Hepatocyte (in vitro differentiated cells): ENCODE measurements at regions not wholly inside any gene's neighbourhood (a gene's known extent, or its start where the extent isn't known, plus 50 kb on each side); places are given as distances from the start of the nearest gene placed in this dataset.

ENCODE experiments used
- DNase-seq: peaks from one replicate; pipeline ENCODE4 v3.0.0-alpha.2; 2016; ENCODE audit warnings: low spot score
- H2AFZ ChIP-seq: fragments of 200-600 bp; sonication (generic); 2 replicates; pipeline ENCODE4 v1.6.0; 2016; ENCODE audit warnings: antibody characterized with exemption, mild to moderate bottlenecking
- H3K27ac ChIP-seq: fragments of 200-600 bp; sonication (generic); 2 replicates; pipeline ENCODE4 v1.5.1; 2016; ENCODE audit warnings: mild to moderate bottlenecking
- H3K27me3 ChIP-seq: fragments of 200-600 bp; sonication (generic); 2 replicates; pipeline ENCODE4 v1.6.1; 2016
- H3K36me3 ChIP-seq: fragments of 200-600 bp; sonication (generic); replicated peaks from 2 replicates; pipeline ENCODE4 v1.5.1; 2016; ENCODE audit warnings: low read depth; ENCODE audit not compliant: insufficient read depth
- H3K4me1 ChIP-seq: fragments of 200-600 bp; sonication (generic); 2 replicates; pipeline ENCODE4 v1.5.1; 2016; ENCODE audit warnings: mild to moderate bottlenecking, moderate library complexity; ENCODE audit not compliant: insufficient read depth
- H3K4me2 ChIP-seq: fragments of 200-600 bp; sonication (generic); 2 replicates; pipeline ENCODE4 v1.6.0; 2016
- H3K4me3 ChIP-seq: fragments of 200-600 bp; sonication (generic); 2 replicates; pipeline ENCODE4 v1.5.1; 2016; ENCODE audit warnings: mild to moderate bottlenecking
- H3K79me2 ChIP-seq: fragments of 200-600 bp; sonication (generic); 2 replicates; pipeline ENCODE4 v1.6.0; 2017; ENCODE audit warnings: mild to moderate bottlenecking
- H3K9me2 ChIP-seq: fragments of 200-600 bp; sonication (generic); replicated peaks from 2 replicates; pipeline ENCODE4 v1.6.0; 2017; ENCODE audit warnings: mild to moderate bottlenecking; ENCODE audit not compliant: insufficient read depth
- H3K9me3 ChIP-seq: fragments of 200-600 bp; sonication (generic); 2 replicates; pipeline ENCODE4 v1.5.1; 2016; ENCODE audit warnings: low read depth, mild to moderate bottlenecking
- H4K20me1 ChIP-seq: fragments of 200-600 bp; sonication (generic); 2 replicates; pipeline ENCODE4 v1.6.0; 2016; ENCODE audit warnings: mild to moderate bottlenecking; ENCODE audit not compliant: insufficient read depth, poor library complexity, severe bottlenecking
- CTCF ChIP-seq: fragments of 200-600 bp; sonication (generic); IDR thresholded peaks from 2 replicates; pipeline ENCODE4 v1.5.1; 2016; ENCODE audit warnings: antibody characterized with exemption, mild to moderate bottlenecking; ENCODE audit not compliant: poor library complexity
- EZH2 ChIP-seq: fragments of 200-600 bp; sonication (generic); IDR thresholded peaks from 2 replicates; pipeline ENCODE4 v1.6.1; 2016; ENCODE audit warnings: antibody characterized with exemption, mild to moderate bottlenecking, borderline replicate concordance
- EZH2phosphoT487 ChIP-seq: fragments of 200-600 bp; sonication (generic); IDR thresholded peaks from one replicate; pipeline ENCODE4 v1.6.1; 2018; ENCODE audit warnings: antibody characterized with exemption, mild to moderate bottlenecking, low read depth, moderate library complexity; ENCODE audit not compliant: unreplicated experiment, severe bottlenecking
- WGBS: methylation state at CpG from one replicate; pipeline ENCODE4 v1.1.6; 2016; ENCODE audit warnings: low lambda C conversion rate; ENCODE audit errors: missing lambda C conversion rate; 5-methylcytosine and 5-hydroxymethylcytosine counted together

GRCh38 chr9:78756813-78757510 is 460.0 kb downstream of the PSAT1 start:
- 87% methylated on average over 7 of the region's 7 CpGs for WGBS
- Histone ChIP-seq H2AFZ (no peak overlapping the region), H3K9me3 (no peaks in the 10 kb centered on the region), H3K4me3 (no peak overlapping the region), H3K27me3 (no peaks in the 10 kb centered on the region), H4K20me1 (no peaks in the 10 kb centered on the region), H3K79me2 (no peaks in the 10 kb centered on the region), H3K9me2 (no peaks in the 10 kb centered on the region), H3K27ac (no peak overlapping the region), H3K4me2 (no peak overlapping the region), H3K36me3 (no peaks in the 10 kb centered on the region), H3K4me1 (no peaks in the 10 kb centered on the region)
- DNase-seq, result no peak
- no peak for TF ChIP-seq CTCF

GRCh38 chr9:78763424-78763823 is 466.5 kb downstream of the PSAT1 start:
- H3K4me1 ChIP-seq, result no peaks in the 10 kb centered on the region
- H2AFZ ChIP-seq, result no peak overlapping the region
- H4K20me1 ChIP-seq, result no peaks in the 10 kb centered on the region
- H3K9me2 ChIP-seq, result no peaks in the 10 kb centered on the region
- no peaks in the 10 kb centered on the region for H3K36me3 ChIP-seq
- DNase-seq, result no peak
- no peak overlapping the region for H3K4me3 ChIP-seq
- no peak overlapping the region for H3K4me2 ChIP-seq
- H3K79me2 ChIP-seq, result no peaks in the 10 kb centered on the region
- WGBS, result 100% methylated on average over 4 of the region's 4 CpGs
- no peaks in the 10 kb centered on the region for H3K9me3 ChIP-seq
- no peak overlapping the region for H3K27ac ChIP-seq
- H3K27me3 ChIP-seq, result no peaks in the 10 kb centered on the region
- no peak for TF ChIP-seq CTCF
- no peak for TF ChIP-seq EZH2
- no peak for TF ChIP-seq EZH2phosphoT487

- TF ChIP-seq EZH2 (no peak), CTCF (no peak), EZH2phosphoT487 (no peak)
- 93% methylated on average over 4 of the region's 4 CpGs for WGBS
- H3K9me2 ChIP-seq, result no peaks in the 10 kb centered on the region
- H3K79me2 ChIP-seq, result no peaks in the 10 kb centered on the region
- no peak overlapping the region for H3K27ac ChIP-seq
- no peak overlapping the region for H3K4me3 ChIP-seq
- H3K4me2 ChIP-seq, result no peak overlapping the region
- no peak overlapping the region for H2AFZ ChIP-seq
- no peaks in the 10 kb centered on the region for H4K20me1 ChIP-seq
- no peaks in the 10 kb centered on the region for H3K27me3 ChIP-seq
- H3K4me1 ChIP-seq, result no peaks in the 10 kb centered on the region
- DNase-seq, result no peak
- no peaks in the 10 kb centered on the region for H3K9me3 ChIP-seq
- no peaks in the 10 kb centered on the region for H3K36me3 ChIP-seq
Measured at GRCh38 chr9:78765861-78766260, 468.9 kb downstream of the PSAT1 start.

GRCh38 chr9:78767490-78767889 is 470.6 kb downstream of the PSAT1 start:
- no peak overlapping the region for H2AFZ ChIP-seq

More at GRCh38 chr9:78767490-78767889, 470.6 kb downstream of the PSAT1 start:
- WGBS, result 84% methylated on average over 7 of the region's 7 CpGs
- H3K4me1 ChIP-seq, result no peaks in the 10 kb centered on the region
- H3K9me3 ChIP-seq, result no peaks in the 10 kb centered on the region
- no peaks in the 10 kb centered on the region for H3K27me3 ChIP-seq
- H3K36me3 ChIP-seq, result no peaks in the 10 kb centered on the region
- H3K4me2 ChIP-seq, result no peak overlapping the region
- no peak for DNase-seq
- no peak overlapping the region for H3K4me3 ChIP-seq
- H3K9me2 ChIP-seq, result no peaks in the 10 kb centered on the region
- no peak overlapping the region for H3K27ac ChIP-seq
- H3K79me2 ChIP-seq, result no peaks in the 10 kb centered on the region
- H4K20me1 ChIP-seq, result no peaks in the 10 kb centered on the region
- TF ChIP-seq CTCF (no peak), EZH2phosphoT487 (no peak), EZH2 (no peak)
